Neural progenitor cell (in vitro differentiated cells): ENCODE measurements at regions not wholly inside any gene's neighbourhood (a gene's known extent, or its start where the extent isn't known, plus 50 kb on each side); places are given as distances from the start of the nearest gene placed in this dataset.

Source experiments
- DNase-seq: peaks from one replicate; pipeline ENCODE4 v3.0.0-alpha.2; 2016; ENCODE audit warnings: low spot score
- H2AFZ ChIP-seq: fragments of 200-600 bp; sonication (generic); replicated peaks from 2 replicates; pipeline ENCODE4 v1.6.1; 2016; ENCODE audit warnings: antibody characterized with exemption
- H3F3A ChIP-seq: fragments of 200-600 bp; sonication (generic); 2 replicates; pipeline ENCODE4 v1.6.1; 2016; ENCODE audit warnings: antibody characterized with exemption, low read depth
- H3K27ac ChIP-seq: fragments of 200-600 bp; sonication (generic); 2 replicates; pipeline ENCODE4 v1.5.1; 2016; ENCODE audit warnings: mild to moderate bottlenecking
- H3K27me3 ChIP-seq: fragments of 200-600 bp; sonication (generic); 2 replicates; pipeline ENCODE4 v1.6.1; 2016; ENCODE audit warnings: mild to moderate bottlenecking, moderate library complexity
- H3K36me3 ChIP-seq: fragments of 200-600 bp; sonication (generic); 2 replicates; pipeline ENCODE4 v1.5.1; 2016
- H3K4me1 ChIP-seq: fragments of 200-600 bp; sonication (generic); 2 replicates; pipeline ENCODE4 v1.6.1; 2016; ENCODE audit warnings: mixed run types
- H3K4me2 ChIP-seq: fragments of 200-600 bp; sonication (generic); 2 replicates; pipeline ENCODE4 v1.6.1; 2016
- H3K4me3 ChIP-seq: fragments of 200-600 bp; sonication (generic); 2 replicates; pipeline ENCODE4 v1.5.1; 2016
- H3K79me2 ChIP-seq: fragments of 200-600 bp; sonication (generic); 2 replicates; pipeline ENCODE4 v1.6.1; 2016; ENCODE audit warnings: low read depth
- H3K9ac ChIP-seq: fragments of 200-600 bp; sonication (generic); 2 replicates; pipeline ENCODE4 v1.6.1; 2016
- H3K9me3 ChIP-seq: fragments of 200-600 bp; sonication (generic); 2 replicates; pipeline ENCODE4 v1.5.1; 2016; ENCODE audit warnings: low read depth
- H4K20me1 ChIP-seq: fragments of 200-600 bp; sonication (generic); 2 replicates; pipeline ENCODE4 v1.6.1; 2016; ENCODE audit warnings: low read depth
- H3K27ac Mint-ChIP-seq: 3 replicates; pipeline ENCODE4 v1.8.0; 2021; ENCODE audit warnings: mixed read lengths
- H3K27me3 Mint-ChIP-seq: 2 replicates; pipeline ENCODE4 v1.8.0; 2022; ENCODE audit warnings: low read depth, mild to moderate bottlenecking, inconsistent platforms, moderate library complexity, mixed read lengths; ENCODE audit not compliant: insufficient read depth
- H3K36me3 Mint-ChIP-seq: 3 replicates; pipeline ENCODE4 v1.8.0; 2021; ENCODE audit warnings: mixed read lengths
- H3K4me1 Mint-ChIP-seq: 3 replicates; pipeline ENCODE4 v1.8.0; 2021; ENCODE audit warnings: mixed read lengths
- H3K4me3 Mint-ChIP-seq: 3 replicates; pipeline ENCODE4 v1.8.0; 2021; ENCODE audit warnings: mild to moderate bottlenecking, moderate library complexity, mixed read lengths
- H3K9me3 Mint-ChIP-seq: 3 replicates; pipeline ENCODE4 v1.8.0; 2020; ENCODE audit warnings: mixed read lengths
- EZH2 ChIP-seq: fragments of 200-600 bp; sonication (generic); IDR thresholded peaks from 2 replicates; pipeline ENCODE4 v1.6.1; 2017; ENCODE audit warnings: antibody characterized with exemption, mild to moderate bottlenecking, moderate library complexity
- EZH2phosphoT487 ChIP-seq: fragments of 200-600 bp; sonication (generic); IDR thresholded peaks from 2 replicates; pipeline ENCODE4 v1.6.1; 2017; ENCODE audit warnings: antibody characterized with exemption
- TF ChIP-seq, protein P1 (sequence below): fragments of 200-600 bp; sonication (generic); IDR thresholded peaks from 2 replicates; pipeline ENCODE4 v1.5.1; 2017; ENCODE audit warnings: antibody characterized with exemption, mild to moderate bottlenecking

DNA sequence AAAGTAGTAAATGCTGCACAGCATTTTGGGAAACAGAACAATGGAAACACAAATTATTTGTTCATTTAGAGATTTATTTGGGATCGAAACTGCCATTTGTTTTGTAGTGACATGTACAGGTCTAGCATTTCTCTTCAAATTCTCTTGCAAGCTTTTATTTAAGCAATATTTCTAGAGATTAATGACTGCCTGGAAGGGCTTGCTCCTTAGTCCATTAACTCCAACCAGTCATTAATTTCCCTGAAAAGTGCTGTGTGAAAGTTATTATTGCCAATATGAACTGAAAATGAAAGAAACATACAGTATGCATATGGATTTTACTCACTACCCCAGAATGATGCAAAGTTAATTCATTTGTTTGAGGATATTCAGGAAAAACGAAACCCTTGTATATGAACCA lies 1349.6 kb upstream of the FLRT2 start:
- no peak overlapping the region for H3K4me3 ChIP-seq
- H3F3A ChIP-seq: no peaks in the 10 kb centered on the region
- no peak overlapping the region for H3K4me2 ChIP-seq
- no peaks in the 10 kb centered on the region for H4K20me1 ChIP-seq
- H3K4me3 Mint-ChIP-seq: no peak overlapping the region
- no peak for DNase-seq
- no peaks in the 10 kb centered on the region for H3K79me2 ChIP-seq
- H3K36me3 ChIP-seq: no peaks in the 10 kb centered on the region
- H3K36me3 Mint-ChIP-seq: no peaks in the 10 kb centered on the region
- peaks cover 2% of the 10 kb centered on the region for H3K9me3 Mint-ChIP-seq
- H3K9me3 ChIP-seq: no peaks in the 10 kb centered on the region
- no peak overlapping the region for H3K27ac ChIP-seq
- H2AFZ ChIP-seq: no peak overlapping the region
- H3K27me3 Mint-ChIP-seq: peaks cover 4% of the 10 kb centered on the region
- no peak overlapping the region for H3K9ac ChIP-seq
- no peaks in the 10 kb centered on the region for H3K27me3 ChIP-seq
- no peaks in the 10 kb centered on the region for H3K4me1 ChIP-seq
- no peak for TF ChIP-seq EZH2phosphoT487
- TF ChIP-seq EZH2: no peak
- TF ChIP-seq, protein P1, sequence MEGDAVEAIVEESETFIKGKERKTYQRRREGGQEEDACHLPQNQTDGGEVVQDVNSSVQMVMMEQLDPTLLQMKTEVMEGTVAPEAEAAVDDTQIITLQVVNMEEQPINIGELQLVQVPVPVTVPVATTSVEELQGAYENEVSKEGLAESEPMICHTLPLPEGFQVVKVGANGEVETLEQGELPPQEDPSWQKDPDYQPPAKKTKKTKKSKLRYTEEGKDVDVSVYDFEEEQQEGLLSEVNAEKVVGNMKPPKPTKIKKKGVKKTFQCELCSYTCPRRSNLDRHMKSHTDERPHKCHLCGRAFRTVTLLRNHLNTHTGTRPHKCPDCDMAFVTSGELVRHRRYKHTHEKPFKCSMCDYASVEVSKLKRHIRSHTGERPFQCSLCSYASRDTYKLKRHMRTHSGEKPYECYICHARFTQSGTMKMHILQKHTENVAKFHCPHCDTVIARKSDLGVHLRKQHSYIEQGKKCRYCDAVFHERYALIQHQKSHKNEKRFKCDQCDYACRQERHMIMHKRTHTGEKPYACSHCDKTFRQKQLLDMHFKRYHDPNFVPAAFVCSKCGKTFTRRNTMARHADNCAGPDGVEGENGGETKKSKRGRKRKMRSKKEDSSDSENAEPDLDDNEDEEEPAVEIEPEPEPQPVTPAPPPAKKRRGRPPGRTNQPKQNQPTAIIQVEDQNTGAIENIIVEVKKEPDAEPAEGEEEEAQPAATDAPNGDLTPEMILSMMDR: no peak
- no peaks in the 10 kb centered on the region for H3K4me1 Mint-ChIP-seq
- no peak overlapping the region for H3K27ac Mint-ChIP-seq

DNA sequence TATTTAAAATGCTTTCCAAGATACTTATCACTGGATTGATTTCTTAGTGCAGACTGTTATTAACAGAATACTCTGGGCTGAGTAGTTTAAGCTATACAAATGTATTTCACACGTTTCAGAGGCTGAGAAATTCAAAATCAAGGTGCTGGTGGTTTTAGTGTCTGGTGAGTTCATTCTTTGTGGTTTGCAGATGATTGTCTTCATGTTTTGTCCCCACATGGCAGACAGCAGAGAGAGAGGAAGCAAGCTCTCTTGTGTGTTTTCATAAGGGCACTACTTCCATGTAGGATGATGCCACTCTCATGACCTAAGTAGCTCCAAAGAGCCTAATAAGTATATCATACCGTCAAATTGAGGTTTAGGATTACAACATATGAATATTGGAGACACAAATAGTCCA lies 1348.9 kb upstream of the FLRT2 start:
- Histone ChIP-seq H3K27me3 (no peaks in the 10 kb centered on the region), H3K27ac (no peak overlapping the region), H3K4me2 (no peak overlapping the region), H3K9ac (no peak overlapping the region), H3K79me2 (no peaks in the 10 kb centered on the region), H2AFZ (no peak overlapping the region), H3K36me3 (no peaks in the 10 kb centered on the region), H4K20me1 (no peaks in the 10 kb centered on the region), H3F3A (no peaks in the 10 kb centered on the region), H3K4me1 (no peaks in the 10 kb centered on the region), H3K9me3 (no peaks in the 10 kb centered on the region), H3K4me3 (no peak overlapping the region)
- Mint-ChIP-seq H3K36me3 (no peaks in the 10 kb centered on the region), H3K27ac (no peak overlapping the region), H3K27me3 (peaks cover 1% of the 10 kb centered on the region), H3K9me3 (peaks cover under 1% of the 10 kb centered on the region), H3K4me1 (no peaks in the 10 kb centered on the region), H3K4me3 (no peak overlapping the region)
- TF ChIP-seq, protein P1: no peak
- TF ChIP-seq EZH2phosphoT487 (no peak), EZH2 (no peak)
- no peak for DNase-seq

DNA sequence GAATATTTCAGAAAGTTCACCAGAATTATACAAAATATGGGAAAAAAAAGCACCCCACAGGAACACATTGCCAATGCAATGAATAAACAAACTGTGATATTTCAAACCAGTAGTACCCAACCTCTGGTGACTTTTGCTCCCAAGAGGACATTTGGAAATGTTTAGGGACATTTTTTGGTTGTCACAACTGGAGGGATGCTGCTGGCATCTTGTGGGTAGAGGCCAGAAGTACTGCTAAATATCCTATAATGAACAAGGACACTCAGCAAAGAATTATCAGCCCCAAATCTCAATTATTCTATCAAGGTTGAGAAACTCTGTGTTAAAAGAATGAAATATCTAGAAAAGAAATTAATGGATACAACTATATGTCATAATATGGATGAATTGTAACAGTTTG lies 1334.4 kb upstream of the FLRT2 start:
- H3K9me3 Mint-ChIP-seq: peaks cover 22% of the 10 kb centered on the region
- H3K4me1 ChIP-seq: no peaks in the 10 kb centered on the region
- H3K27ac ChIP-seq: no peak overlapping the region
- H3K4me2 ChIP-seq: no peak overlapping the region
- H3K9me3 ChIP-seq: no peaks in the 10 kb centered on the region
- H3K79me2 ChIP-seq: no peaks in the 10 kb centered on the region
- no peaks in the 10 kb centered on the region for H3K36me3 ChIP-seq
- no peaks in the 10 kb centered on the region for H3K27me3 ChIP-seq
- H2AFZ ChIP-seq: no peak overlapping the region
- peaks cover 4% of the 10 kb centered on the region for H3K27me3 Mint-ChIP-seq
- DNase-seq: no peak
- TF ChIP-seq EZH2 (no peak), EZH2phosphoT487 (no peak)
- TF ChIP-seq, protein P1: no peak
- no peaks in the 10 kb centered on the region for H3K4me1 Mint-ChIP-seq
- no peak overlapping the region for H3K4me3 Mint-ChIP-seq
- H3K36me3 Mint-ChIP-seq: no peaks in the 10 kb centered on the region
- no peak overlapping the region for H3K27ac Mint-ChIP-seq
- H3K9ac ChIP-seq: no peak overlapping the region
- no peaks in the 10 kb centered on the region for H3F3A ChIP-seq
- no peak overlapping the region for H3K4me3 ChIP-seq
- H4K20me1 ChIP-seq: no peaks in the 10 kb centered on the region

DNA sequence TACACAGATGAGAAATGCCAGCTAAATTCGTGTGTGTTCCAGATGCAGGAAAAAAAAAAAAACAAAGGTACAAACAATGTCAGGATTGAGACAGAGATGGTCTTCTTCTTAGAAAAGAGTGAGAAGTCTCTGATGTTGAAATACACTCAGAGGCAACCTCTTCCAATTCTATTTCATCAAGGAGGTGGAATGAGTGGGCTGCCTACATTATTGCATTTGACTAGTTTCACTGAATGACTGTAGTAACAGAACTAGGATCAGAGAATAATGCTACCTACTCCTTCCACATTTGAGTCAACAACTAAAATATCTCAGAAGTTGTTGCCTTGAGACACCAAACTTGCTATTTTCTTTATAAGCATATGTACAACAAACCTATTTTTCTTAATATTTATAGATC lies 1332.2 kb upstream of the FLRT2 start:
- Mint-ChIP-seq H3K27ac (no peak overlapping the region), H3K36me3 (no peaks in the 10 kb centered on the region), H3K4me1 (peaks cover 3% of the 10 kb centered on the region), H3K9me3 (peaks cover 22% of the 10 kb centered on the region), H3K27me3 (peaks cover 3% of the 10 kb centered on the region), H3K4me3 (no peak overlapping the region)
- no peaks in the 10 kb centered on the region for H3K27me3 ChIP-seq
- H3K9me3 ChIP-seq: no peaks in the 10 kb centered on the region
- H3K79me2 ChIP-seq: no peaks in the 10 kb centered on the region
- H4K20me1 ChIP-seq: no peaks in the 10 kb centered on the region
- DNase-seq: no peak
- H3K36me3 ChIP-seq: no peaks in the 10 kb centered on the region
- peaks cover 5% of the 10 kb centered on the region for H3K4me1 ChIP-seq
- no peaks in the 10 kb centered on the region for H3F3A ChIP-seq
- no peak overlapping the region for H3K4me3 ChIP-seq
- no peak overlapping the region for H3K27ac ChIP-seq
- no peak overlapping the region for H2AFZ ChIP-seq
- TF ChIP-seq EZH2phosphoT487: no peak
- TF ChIP-seq EZH2: no peak
- H3K9ac ChIP-seq: no peak overlapping the region
- no peak overlapping the region for H3K4me2 ChIP-seq
